ENCODE measurements at regions not wholly inside any gene's neighbourhood (a gene's known extent, or its start where the extent isn't known, plus 50 kb on each side); places are given as distances from the start of the nearest gene placed in this dataset.

DNA sequence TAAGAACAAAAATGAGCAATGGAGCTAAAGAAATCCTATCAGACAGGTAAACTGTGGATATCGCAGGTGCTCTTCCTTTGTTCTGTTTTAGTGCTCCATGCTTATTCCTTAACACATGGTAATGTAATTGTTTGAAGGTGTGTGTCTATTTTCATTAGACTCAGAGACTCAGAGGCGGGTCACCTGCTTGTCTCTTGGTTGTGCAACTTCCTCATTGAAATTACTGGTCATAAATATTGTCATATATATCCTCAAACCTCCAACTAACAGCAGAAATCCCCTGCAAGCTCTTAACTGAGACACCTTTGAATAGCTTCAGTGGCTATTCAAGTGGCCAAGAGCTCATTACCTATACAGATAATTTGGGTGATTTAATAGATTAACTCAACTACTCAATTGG lies 177.2 kb downstream of the PTN start:
- Histone ChIP-seq H3K4me1 (ENCODE audit: insufficient read depth, low read length, poor library complexity, severe bottlenecking) (no peaks in the 10 kb centered on the region), H3K36me3 (ENCODE audit: insufficient read depth, low read length, poor library complexity, severe bottlenecking) (no peaks in the 10 kb centered on the region), H3K4me3 (ENCODE audit: low read depth, low read length, poor library complexity, severe bottlenecking) (no peak overlapping the region), H3K27me3 (replicated peaks; ENCODE audit: insufficient read depth, low read depth, low read length, poor library complexity) (no peaks in the 10 kb centered on the region), H3K27ac (ENCODE audit: low read depth, low read length, poor library complexity, severe bottlenecking) (no peak overlapping the region), H3K9me3 (ENCODE audit: low read depth, low read length, poor library complexity, severe bottlenecking) (no peaks in the 10 kb centered on the region)
- ChIA-PET POLR2A (ENCODE audit: low non-redundant PET) (no interaction called here), CTCF (no interaction called here)
- BruUV-seq (replicated peaks), result no TSS peak
- intact Hi-C loops (cut with micrococcal nuclease; ENCODE audit: unreplicated experiment), result no loop called here
- TF ChIP-seq, protein P1, sequence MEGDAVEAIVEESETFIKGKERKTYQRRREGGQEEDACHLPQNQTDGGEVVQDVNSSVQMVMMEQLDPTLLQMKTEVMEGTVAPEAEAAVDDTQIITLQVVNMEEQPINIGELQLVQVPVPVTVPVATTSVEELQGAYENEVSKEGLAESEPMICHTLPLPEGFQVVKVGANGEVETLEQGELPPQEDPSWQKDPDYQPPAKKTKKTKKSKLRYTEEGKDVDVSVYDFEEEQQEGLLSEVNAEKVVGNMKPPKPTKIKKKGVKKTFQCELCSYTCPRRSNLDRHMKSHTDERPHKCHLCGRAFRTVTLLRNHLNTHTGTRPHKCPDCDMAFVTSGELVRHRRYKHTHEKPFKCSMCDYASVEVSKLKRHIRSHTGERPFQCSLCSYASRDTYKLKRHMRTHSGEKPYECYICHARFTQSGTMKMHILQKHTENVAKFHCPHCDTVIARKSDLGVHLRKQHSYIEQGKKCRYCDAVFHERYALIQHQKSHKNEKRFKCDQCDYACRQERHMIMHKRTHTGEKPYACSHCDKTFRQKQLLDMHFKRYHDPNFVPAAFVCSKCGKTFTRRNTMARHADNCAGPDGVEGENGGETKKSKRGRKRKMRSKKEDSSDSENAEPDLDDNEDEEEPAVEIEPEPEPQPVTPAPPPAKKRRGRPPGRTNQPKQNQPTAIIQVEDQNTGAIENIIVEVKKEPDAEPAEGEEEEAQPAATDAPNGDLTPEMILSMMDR (conservative IDR thresholded peaks at IDR 0.05; ENCODE audit: low read depth, low read length), result no peak
- TF ChIP-seq EZH2 (IDR thresholded peaks at IDR 0.05; ENCODE audit: borderline replicate concordance, low read depth, low read length, poor library complexity, severe bottlenecking), result no peak
- DNase-seq (ENCODE audit: low spot score), result no peak

DNA sequence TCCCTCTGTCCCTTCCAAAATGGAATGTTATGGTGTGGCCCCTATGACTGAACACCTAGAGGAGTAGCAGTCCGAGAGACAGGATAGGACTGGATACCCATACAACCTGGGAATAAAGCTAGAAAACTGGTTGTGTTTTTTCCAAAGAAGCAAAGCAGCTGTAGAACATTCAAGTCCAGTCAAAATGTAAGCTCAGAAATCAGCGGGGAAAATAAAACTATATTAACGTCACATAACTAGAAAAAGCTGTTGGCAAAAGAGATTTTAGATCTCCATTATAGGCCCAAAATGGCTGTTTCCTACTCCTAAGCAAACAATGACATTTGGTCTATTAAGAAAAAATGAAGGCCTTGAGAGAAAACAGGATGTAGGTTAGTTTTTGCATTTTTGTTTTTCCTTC lies 177.7 kb downstream of the PTN start:
- POLR2A ChIA-PET (ENCODE audit: low non-redundant PET), result no interaction called here
- intact Hi-C loops (cut with micrococcal nuclease; ENCODE audit: unreplicated experiment), result no loop called here
- Histone ChIP-seq H3K27me3 (replicated peaks; ENCODE audit: insufficient read depth, low read depth, low read length, poor library complexity) (no peaks in the 10 kb centered on the region), H3K4me3 (ENCODE audit: low read depth, low read length, poor library complexity, severe bottlenecking) (no peak overlapping the region), H3K4me1 (ENCODE audit: insufficient read depth, low read length, poor library complexity, severe bottlenecking) (no peaks in the 10 kb centered on the region), H3K9me3 (ENCODE audit: low read depth, low read length, poor library complexity, severe bottlenecking) (no peaks in the 10 kb centered on the region), H3K27ac (ENCODE audit: low read depth, low read length, poor library complexity, severe bottlenecking) (no peak overlapping the region), H3K36me3 (ENCODE audit: insufficient read depth, low read length, poor library complexity, severe bottlenecking) (no peaks in the 10 kb centered on the region)
- CTCF ChIA-PET, result no interaction called here
- TF ChIP-seq EZH2 (IDR thresholded peaks at IDR 0.05; ENCODE audit: borderline replicate concordance, low read depth, low read length, poor library complexity, severe bottlenecking), result no peak
- TF ChIP-seq, protein P1 (conservative IDR thresholded peaks at IDR 0.05; ENCODE audit: low read depth, low read length), result no peak
- BruUV-seq (replicated peaks), result no TSS peak
- no peak for DNase-seq (ENCODE audit: low spot score)

DNA sequence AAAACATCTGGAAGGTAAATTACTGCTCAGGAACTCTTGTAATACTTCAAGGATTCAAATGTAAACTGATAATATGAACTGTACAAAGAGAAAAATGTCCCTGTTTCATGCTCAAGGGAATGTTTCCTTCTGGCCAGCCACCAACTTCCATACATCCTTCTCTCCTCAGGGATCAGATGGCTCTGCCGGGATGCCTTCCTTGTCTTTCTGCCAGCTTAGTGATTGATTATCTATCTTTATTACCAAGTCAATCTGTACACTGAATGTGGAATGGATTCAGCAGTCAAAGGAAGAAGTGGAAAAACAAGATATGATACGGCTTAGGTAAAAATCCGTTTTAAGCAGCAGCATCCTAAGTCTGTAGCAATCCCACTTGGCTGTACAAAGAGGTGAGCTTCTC lies 178.3 kb downstream of the PTN start:
- TF ChIP-seq EZH2 (IDR thresholded peaks at IDR 0.05; ENCODE audit: borderline replicate concordance, low read depth, low read length, poor library complexity, severe bottlenecking), result no peak
- TF ChIP-seq, protein P1 (conservative IDR thresholded peaks at IDR 0.05; ENCODE audit: low read depth, low read length), result no peak
- Histone ChIP-seq H3K4me1 (ENCODE audit: insufficient read depth, low read length, poor library complexity, severe bottlenecking) (no peaks in the 10 kb centered on the region), H3K36me3 (ENCODE audit: insufficient read depth, low read length, poor library complexity, severe bottlenecking) (no peaks in the 10 kb centered on the region), H3K9me3 (ENCODE audit: low read depth, low read length, poor library complexity, severe bottlenecking) (no peaks in the 10 kb centered on the region), H3K27ac (ENCODE audit: low read depth, low read length, poor library complexity, severe bottlenecking) (no peak overlapping the region), H3K27me3 (replicated peaks; ENCODE audit: insufficient read depth, low read depth, low read length, poor library complexity) (no peaks in the 10 kb centered on the region), H3K4me3 (ENCODE audit: low read depth, low read length, poor library complexity, severe bottlenecking) (no peak overlapping the region)
- no peak for DNase-seq (ENCODE audit: low spot score)
- ChIA-PET POLR2A (ENCODE audit: low non-redundant PET) (no interaction called here), CTCF (no interaction called here)
- intact Hi-C loops (cut with micrococcal nuclease; ENCODE audit: unreplicated experiment), result no loop called here
- BruUV-seq (replicated peaks), result no TSS peak

Measured in A673 (cell line).